ENCODE measurements at regions not wholly inside any gene's neighbourhood (a gene's known extent, or its start where the extent isn't known, plus 50 kb on each side); places are given as distances from the start of the nearest gene placed in this dataset.

GRCh38 chr9:17986595-17986994 lies 407.7 kb downstream of the SH3GL2 start:
- H3K9me3 Mint-ChIP-seq (ENCODE audit: unreplicated experiment) = no peaks in the 10 kb centered on the region
- no peaks in the 10 kb centered on the region for H3K9me3 ChIP-seq
- no peaks in the 10 kb centered on the region for H3K36me3 ChIP-seq (ENCODE audit: control insufficient read depth, insufficient read depth, low read length)
- TF ChIP-seq CTCF (IDR thresholded peaks at IDR 0.05; ENCODE audit: insufficient read depth in 1 of 2, low read depth in 1 of 2, low read length in 1 of 2, severe bottlenecking in 1 of 2, unreplicated experiment in 1 of 2) = no peak
- H3K4me3 ChIP-seq (ENCODE audit: low read depth, low read length) = no peak overlapping the region
- no peaks in the 10 kb centered on the region for H3K27me3 ChIP-seq (replicated peaks; ENCODE audit: control insufficient read depth, insufficient read depth, low read length)
- H3K4me3 Mint-ChIP-seq (ENCODE audit: unreplicated experiment) = no peak overlapping the region
- no peak for DNase-seq
- ChIA-PET POLR2A (no interaction called here), CTCF (no interaction called here)
- H3K27ac Mint-ChIP-seq (ENCODE audit: unreplicated experiment) = no peak overlapping the region
- no peaks in the 10 kb centered on the region for H3K4me1 ChIP-seq
- intact Hi-C loops (cut with micrococcal nuclease; ENCODE audit: unreplicated experiment) = no loop called here
- no TSS peak for BruUV-seq (replicated peaks)
- H3K36me3 Mint-ChIP-seq (ENCODE audit: insufficient read depth, unreplicated experiment) = no peaks in the 10 kb centered on the region
- H3K4me1 Mint-ChIP-seq (ENCODE audit: low read depth, unreplicated experiment) = no peaks in the 10 kb centered on the region
- H3K27me3 Mint-ChIP-seq (ENCODE audit: insufficient read depth, unreplicated experiment) = no peaks in the 10 kb centered on the region

GRCh38 chr9:17987189-17987588 lies 408.3 kb downstream of the SH3GL2 start:
- DNase-seq = no peak
- Histone ChIP-seq H3K27me3 (replicated peaks; ENCODE audit: control insufficient read depth, insufficient read depth, low read length) (no peaks in the 10 kb centered on the region), H3K36me3 (ENCODE audit: control insufficient read depth, insufficient read depth, low read length) (no peaks in the 10 kb centered on the region), H3K9me3 (no peaks in the 10 kb centered on the region), H3K4me3 (ENCODE audit: low read depth, low read length) (no peak overlapping the region), H3K4me1 (no peaks in the 10 kb centered on the region)
- Mint-ChIP-seq H3K27me3 (ENCODE audit: insufficient read depth, unreplicated experiment) (no peaks in the 10 kb centered on the region), H3K36me3 (ENCODE audit: insufficient read depth, unreplicated experiment) (no peaks in the 10 kb centered on the region), H3K9me3 (ENCODE audit: unreplicated experiment) (no peaks in the 10 kb centered on the region), H3K4me3 (ENCODE audit: unreplicated experiment) (no peak overlapping the region), H3K27ac (ENCODE audit: unreplicated experiment) (no peak overlapping the region), H3K4me1 (ENCODE audit: low read depth, unreplicated experiment) (no peaks in the 10 kb centered on the region)
- intact Hi-C loops (cut with micrococcal nuclease; ENCODE audit: unreplicated experiment) = no loop called here
- ChIA-PET POLR2A (no interaction called here), CTCF (no interaction called here)
- no TSS peak for BruUV-seq (replicated peaks)
- TF ChIP-seq CTCF (IDR thresholded peaks at IDR 0.05; ENCODE audit: insufficient read depth in 1 of 2, low read depth in 1 of 2, low read length in 1 of 2, severe bottlenecking in 1 of 2, unreplicated experiment in 1 of 2) = no peak

- intact Hi-C loops (cut with micrococcal nuclease; ENCODE audit: unreplicated experiment) = no loop called here
- no peak for DNase-seq
- ChIA-PET POLR2A (no interaction called here), CTCF (no interaction called here)
- no peaks in the 10 kb centered on the region for H3K36me3 ChIP-seq (ENCODE audit: control insufficient read depth, insufficient read depth, low read length)
- BruUV-seq (replicated peaks) = no TSS peak
- no peak for TF ChIP-seq CTCF (IDR thresholded peaks at IDR 0.05; ENCODE audit: insufficient read depth in 1 of 2, low read depth in 1 of 2, low read length in 1 of 2, severe bottlenecking in 1 of 2, unreplicated experiment in 1 of 2)
- Mint-ChIP-seq H3K36me3 (ENCODE audit: insufficient read depth, unreplicated experiment) (no peaks in the 10 kb centered on the region), H3K27me3 (ENCODE audit: insufficient read depth, unreplicated experiment) (no peaks in the 10 kb centered on the region), H3K27ac (ENCODE audit: unreplicated experiment) (no peak overlapping the region), H3K4me1 (ENCODE audit: low read depth, unreplicated experiment) (no peaks in the 10 kb centered on the region), H3K9me3 (ENCODE audit: unreplicated experiment) (no peaks in the 10 kb centered on the region), H3K4me3 (ENCODE audit: unreplicated experiment) (no peak overlapping the region)
- H3K9me3 ChIP-seq = no peaks in the 10 kb centered on the region
- H3K4me1 ChIP-seq = no peaks in the 10 kb centered on the region
- H3K4me3 ChIP-seq (ENCODE audit: low read depth, low read length) = no peak overlapping the region
- no peaks in the 10 kb centered on the region for H3K27me3 ChIP-seq (replicated peaks; ENCODE audit: control insufficient read depth, insufficient read depth, low read length)
These were observed 409.6 kb downstream of the SH3GL2 start for GRCh38 chr9:17988489-17988888.
